Kidney epithelial cell (primary cell): ENCODE measurements at regions not wholly inside any gene's neighbourhood (a gene's known extent, or its start where the extent isn't known, plus 50 kb on each side); places are given as distances from the start of the nearest gene placed in this dataset.

Experiments
- DNase-seq: peaks from one replicate; pipeline ENCODE4 v3.0.0-alpha.2; 2010; ENCODE audit warnings: low read depth
- H3K27me3 ChIP-seq: 2 replicates; pipeline ENCODE4 v1.6.0; 2011; ENCODE audit warnings: low read length; ENCODE audit not compliant: control insufficient read depth, insufficient read depth
- H3K36me3 ChIP-seq: 2 replicates; pipeline ENCODE4 v1.5.1; 2011; ENCODE audit warnings: low read length; ENCODE audit not compliant: control insufficient read depth, insufficient read depth
- H3K4me3 ChIP-seq: 2 replicates; pipeline ENCODE4 v1.5.1; 2011; ENCODE audit warnings: low read depth, mild to moderate bottlenecking, control low read depth, low read length
- CTCF ChIP-seq: IDR thresholded peaks from 2 replicates; pipeline ENCODE4 v1.5.1; 2011; ENCODE audit warnings: mild to moderate bottlenecking, moderate library complexity, low read length, control low read depth, inconsistent platforms; ENCODE audit not compliant: insufficient read depth, poor library complexity, severe bottlenecking

GRCh38 chr3:74862476-74862875 is 248.0 kb upstream of the CNTN3 start:
- Histone ChIP-seq H3K4me3 (no peak overlapping the region), H3K27me3 (no peaks in the 10 kb centered on the region), H3K36me3 (no peaks in the 10 kb centered on the region)
- no peak for TF ChIP-seq CTCF
- DNase-seq, result no peak

- no peak for DNase-seq
- no peak for TF ChIP-seq CTCF
- no peaks in the 10 kb centered on the region for H3K27me3 ChIP-seq
- no peak overlapping the region for H3K4me3 ChIP-seq
- H3K36me3 ChIP-seq, result no peaks in the 10 kb centered on the region
Observed at GRCh38 chr3:74861211-74861610, 246.8 kb upstream of the CNTN3 start.

- no peak overlapping the region for H3K4me3 ChIP-seq
- TF ChIP-seq CTCF, result no peak
- no peaks in the 10 kb centered on the region for H3K36me3 ChIP-seq
- no peaks in the 10 kb centered on the region for H3K27me3 ChIP-seq
- DNase-seq, result no peak
Observed at GRCh38 chr3:74858086-74858485, 243.6 kb upstream of the CNTN3 start.

GRCh38 chr3:74850381-74850780 is 235.9 kb upstream of the CNTN3 start:
- no peak for DNase-seq
- Histone ChIP-seq H3K27me3 (no peaks in the 10 kb centered on the region), H3K36me3 (no peaks in the 10 kb centered on the region), H3K4me3 (no peak overlapping the region)
- no peak for TF ChIP-seq CTCF

GRCh38 chr3:74847093-74847492 is 232.6 kb upstream of the CNTN3 start:
- Histone ChIP-seq H3K27me3 (no peaks in the 10 kb centered on the region), H3K36me3 (no peaks in the 10 kb centered on the region), H3K4me3 (no peak overlapping the region)
- DNase-seq, result no peak
- no peak for TF ChIP-seq CTCF

GRCh38 chr3:74845081-74845480 is 230.6 kb upstream of the CNTN3 start:
- no peaks in the 10 kb centered on the region for H3K27me3 ChIP-seq
- DNase-seq, result no peak
- H3K36me3 ChIP-seq, result no peaks in the 10 kb centered on the region
- H3K4me3 ChIP-seq, result no peak overlapping the region
- TF ChIP-seq CTCF, result no peak
